Omental fat pad (tissue), 3 donors: ENCODE measurements at regions not wholly inside any gene's neighbourhood (a gene's known extent, or its start where the extent isn't known, plus 50 kb on each side); places are given as distances from the start of the nearest gene placed in this dataset.

Source experiments
- ATAC-seq: fragments of 150-250 bp; one replicate; pipeline ENCODE4 v1.9.1; 2016; ENCODE audit warnings: mild to moderate bottlenecking, moderate library complexity; ENCODE audit not compliant: low FRiP score
- DNase-seq: peaks from one replicate; pipeline ENCODE4 v3.0.0-alpha.2; 2019; ENCODE audit warnings: low spot score
- TF ChIP-seq, protein P1 (sequence below), 3 donors: fragments of 450-650 bp; IDR thresholded peaks; one replicate each; pipeline ENCODE4 v1.5.1; 2016 to 2017; ENCODE audit warnings: antibody characterized with exemption in 3 of 3, mild to moderate bottlenecking in 3 of 3, moderate library complexity in 2 of 3

DNA sequence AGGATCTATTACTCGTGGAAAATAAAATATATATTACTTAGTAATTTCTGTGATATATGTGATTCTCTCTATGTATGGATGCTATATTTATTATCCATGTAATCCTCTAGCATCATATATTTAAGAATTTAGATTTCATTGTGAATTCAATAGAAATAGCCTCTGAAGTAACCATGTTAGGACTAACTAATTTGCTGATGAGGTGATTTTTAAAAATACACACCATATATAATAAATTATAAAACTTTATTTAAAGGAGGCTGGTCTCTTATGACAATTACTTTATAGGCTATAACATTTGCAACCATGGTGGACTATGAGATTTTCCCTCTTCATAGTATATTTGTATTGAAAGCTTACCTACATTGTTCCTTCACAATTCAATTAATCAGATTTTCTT lies 424.9 kb upstream of the MGAT4C start:
- DNase-seq (no peak), ATAC-seq (no peak)
- TF ChIP-seq, protein P1, sequence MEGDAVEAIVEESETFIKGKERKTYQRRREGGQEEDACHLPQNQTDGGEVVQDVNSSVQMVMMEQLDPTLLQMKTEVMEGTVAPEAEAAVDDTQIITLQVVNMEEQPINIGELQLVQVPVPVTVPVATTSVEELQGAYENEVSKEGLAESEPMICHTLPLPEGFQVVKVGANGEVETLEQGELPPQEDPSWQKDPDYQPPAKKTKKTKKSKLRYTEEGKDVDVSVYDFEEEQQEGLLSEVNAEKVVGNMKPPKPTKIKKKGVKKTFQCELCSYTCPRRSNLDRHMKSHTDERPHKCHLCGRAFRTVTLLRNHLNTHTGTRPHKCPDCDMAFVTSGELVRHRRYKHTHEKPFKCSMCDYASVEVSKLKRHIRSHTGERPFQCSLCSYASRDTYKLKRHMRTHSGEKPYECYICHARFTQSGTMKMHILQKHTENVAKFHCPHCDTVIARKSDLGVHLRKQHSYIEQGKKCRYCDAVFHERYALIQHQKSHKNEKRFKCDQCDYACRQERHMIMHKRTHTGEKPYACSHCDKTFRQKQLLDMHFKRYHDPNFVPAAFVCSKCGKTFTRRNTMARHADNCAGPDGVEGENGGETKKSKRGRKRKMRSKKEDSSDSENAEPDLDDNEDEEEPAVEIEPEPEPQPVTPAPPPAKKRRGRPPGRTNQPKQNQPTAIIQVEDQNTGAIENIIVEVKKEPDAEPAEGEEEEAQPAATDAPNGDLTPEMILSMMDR (IDR thresholded peaks at IDR 0.05): no peak

DNA sequence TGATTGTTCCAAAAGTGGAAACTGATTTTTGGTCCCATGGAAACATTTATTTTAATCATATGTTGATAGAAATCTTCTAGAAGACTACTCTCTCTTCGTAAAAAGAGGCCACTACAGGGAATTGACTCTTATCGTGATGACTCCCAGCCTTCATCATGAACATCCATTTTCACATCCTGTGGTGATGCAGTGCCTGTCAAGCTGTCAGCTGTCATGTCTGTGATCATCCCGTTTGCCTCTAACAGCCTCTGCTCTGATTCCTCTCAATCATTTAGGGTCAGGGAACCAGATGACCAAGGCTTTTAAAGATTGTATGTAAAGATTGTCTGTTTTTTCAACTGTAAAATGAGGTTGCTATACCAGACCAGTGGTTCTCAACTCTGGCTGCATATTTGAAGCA lies 419.0 kb upstream of the MGAT4C start:
- TF ChIP-seq, protein P1 (IDR thresholded peaks at IDR 0.05): no peak
- DNase-seq (no peak), ATAC-seq (no peak)

DNA sequence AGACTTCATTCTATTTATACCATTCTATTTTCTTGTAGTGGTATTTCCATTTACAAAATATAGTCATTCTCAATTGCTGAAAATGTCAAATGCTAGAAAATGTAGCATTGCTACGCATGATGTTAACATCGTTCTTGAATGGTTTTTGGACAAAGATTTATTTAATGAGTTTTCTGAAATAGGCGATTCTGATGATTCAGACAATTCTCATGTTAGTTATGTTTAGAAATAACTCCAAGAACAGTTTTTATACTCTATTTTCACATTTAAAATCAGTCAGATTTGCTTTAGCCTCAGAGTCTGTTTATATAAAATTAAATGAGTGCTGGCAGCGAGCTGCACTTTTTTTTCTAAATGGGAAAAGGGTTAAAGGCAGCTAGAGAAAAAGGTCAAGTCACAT lies 414.8 kb upstream of the MGAT4C start:
- ATAC-seq: no peak
- TF ChIP-seq, protein P1 (IDR thresholded peaks at IDR 0.05): no peak
- no peak for DNase-seq

DNA sequence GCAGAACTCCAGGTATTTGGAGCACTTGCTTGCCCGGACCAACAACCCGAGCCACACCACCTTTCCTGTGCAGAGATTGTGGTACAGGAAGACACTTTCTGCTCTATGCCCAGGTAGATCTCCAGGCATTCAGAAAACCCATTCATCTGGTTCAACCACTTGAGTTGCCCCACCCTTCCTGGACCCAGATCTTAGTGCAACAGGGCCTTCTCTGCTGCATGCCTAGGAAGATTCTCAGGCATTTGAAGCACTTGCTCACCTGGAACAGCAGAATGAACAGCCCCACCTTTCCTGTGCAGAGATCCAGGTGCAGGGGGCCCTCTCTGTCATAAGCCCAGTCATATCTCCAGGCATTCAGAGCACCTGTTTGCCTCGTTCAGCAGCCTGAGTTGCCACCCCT lies 412.8 kb upstream of the MGAT4C start:
- TF ChIP-seq, protein P1 (IDR thresholded peaks at IDR 0.05): no peak
- DNase-seq (no peak), ATAC-seq (no peak)

DNA sequence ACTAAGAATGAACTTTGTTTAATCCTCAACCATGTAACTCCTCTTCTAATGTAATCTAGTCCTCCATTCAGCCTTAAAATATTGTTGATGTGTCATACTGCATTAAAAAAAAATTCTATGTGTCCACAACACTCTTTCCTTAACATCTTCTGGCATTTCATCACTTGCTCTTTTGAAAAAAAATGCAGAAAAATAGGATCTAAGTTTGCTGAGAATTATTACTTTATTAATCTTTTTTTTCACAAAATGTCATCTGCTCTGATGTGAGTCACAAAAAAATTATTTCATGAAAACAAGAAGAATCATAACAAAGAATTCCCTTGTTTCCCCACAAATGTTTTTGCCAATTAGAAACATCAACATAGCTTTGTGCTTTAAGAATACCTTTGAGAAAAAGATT lies 410.1 kb upstream of the MGAT4C start:
- DNase-seq (no peak), ATAC-seq (no peak)
- TF ChIP-seq, protein P1 (IDR thresholded peaks at IDR 0.05): no peak

DNA sequence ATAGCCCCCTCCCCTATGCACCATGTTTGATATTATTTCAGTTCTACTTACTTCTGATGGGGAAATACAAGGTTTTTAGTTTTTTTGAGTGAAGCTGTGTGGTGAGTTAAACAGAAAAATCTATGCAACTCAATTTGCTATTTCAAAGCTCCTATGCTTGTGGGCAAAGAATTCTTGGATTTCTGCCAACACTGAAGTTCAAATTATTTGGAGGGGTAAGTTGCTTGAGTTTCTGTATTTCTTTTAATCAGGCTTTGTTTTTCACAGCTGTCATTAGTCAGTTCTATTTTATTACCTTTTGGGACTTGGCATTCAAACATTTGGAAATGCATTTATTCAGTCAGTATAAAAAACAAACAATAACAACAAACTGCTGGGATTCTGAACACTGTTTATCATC lies 407.5 kb upstream of the MGAT4C start:
- TF ChIP-seq, protein P1 (IDR thresholded peaks at IDR 0.05): no peak
- no peak for ATAC-seq

DNA sequence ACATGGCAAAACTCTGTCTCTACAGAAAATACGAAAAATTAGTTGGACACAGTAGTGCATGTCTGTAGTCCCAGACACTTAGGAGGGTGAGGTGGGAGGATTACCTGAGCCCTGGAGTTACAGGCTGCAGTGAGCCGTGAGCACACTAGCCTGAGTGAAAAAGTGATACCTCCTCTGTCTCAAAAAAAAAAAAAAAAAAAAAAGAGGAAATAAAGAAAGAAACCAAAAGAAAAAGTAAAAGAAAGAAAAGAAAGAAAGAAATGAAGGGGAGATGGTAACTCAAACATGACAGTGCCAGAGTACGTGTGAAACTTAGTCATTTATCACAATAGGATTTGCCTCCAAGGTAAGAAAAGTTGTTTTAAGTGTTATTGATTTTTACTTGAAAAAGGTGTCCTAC lies 407.0 kb upstream of the MGAT4C start:
- no peak for ATAC-seq
- TF ChIP-seq, protein P1 (IDR thresholded peaks at IDR 0.05): no peak
- DNase-seq: no peak

More for the DNA sequence above, 407.5 kb upstream of the MGAT4C start:
- DNase-seq: no peak
